Transverse colon (tissue), 4 donors: ENCODE measurements at regions not wholly inside any gene's neighbourhood (a gene's known extent, or its start where the extent isn't known, plus 50 kb on each side); places are given as distances from the start of the nearest gene placed in this dataset.

Experiments used
- DNase-seq: peaks from one replicate; pipeline ENCODE4 v3.0.0-alpha.2; 2019
- H3K27ac ChIP-seq, 4 donors: fragments of 200-600 bp; sonication (generic); 2 replicates each; pipeline ENCODE4 v1.5.1; 2016 to 2018; ENCODE audit warnings: inconsistent platforms in 4 of 4
- H3K27me3 ChIP-seq: fragments of 200-600 bp; sonication (generic); 2 replicates; pipeline ENCODE4 v1.5.1; 2017; ENCODE audit warnings: inconsistent platforms
- H3K36me3 ChIP-seq, 4 donors: fragments of 200-600 bp; sonication (generic); 2 replicates each; pipeline ENCODE4 v1.5.1; 2017 to 2019; ENCODE audit warnings: inconsistent platforms in 4 of 4
- H3K4me1 ChIP-seq, 4 donors: fragments of 200-600 bp; sonication (generic); 2 replicates each; pipeline ENCODE4 v1.5.1; 2017 to 2020; ENCODE audit warnings: inconsistent platforms in 4 of 4
- H3K4me3 ChIP-seq, 4 donors: fragments of 200-600 bp; sonication (generic); 1 replicate in 1 of 4; 2 replicates in 3 of 4; pipeline versions ENCODE4 v1.5.1 to v1.6.1; 2017 to 2019; ENCODE audit warnings: inconsistent platforms in 4 of 4
- H3K9me3 ChIP-seq, 2 donors: fragments of 200-600 bp; sonication (generic); 2 replicates each; pipeline ENCODE4 v1.5.1; 2017 to 2019; ENCODE audit warnings: inconsistent platforms in 2 of 2
- EP300 ChIP-seq: sonication (generic); formaldehyde crosslinking; IDR thresholded peaks from one replicate; pipeline ENCODE4 v1.6.1; 2017; ENCODE audit warnings: antibody characterized with exemption, low read depth
- POLR2A ChIP-seq: fragments of 450-650 bp; IDR thresholded peaks from one replicate; pipeline ENCODE4 v1.6.1; 2016; ENCODE audit warnings: antibody characterized with exemption, mild to moderate bottlenecking, moderate library complexity
- POLR2AphosphoS5 ChIP-seq, 3 donors: sonication (generic); formaldehyde crosslinking; IDR thresholded peaks; one replicate each; pipeline ENCODE4 v1.6.1; 2016; ENCODE audit warnings: antibody characterized with exemption in 3 of 3
- WGBS, 2 donors: methylation state at CpG; one replicate each; pipeline ENCODE4 v1.1.5; 2018; ENCODE audit warnings: low coverage in 1 of 2; 5-methylcytosine and 5-hydroxymethylcytosine counted together
- in situ Hi-C, 4 donors: fragments of 200-750 bp; cut with MboI; loops; one replicate each; pipeline versions ENCODE4 v1.15.0 to v1.15.1; 2017; ENCODE audit warnings: low sequenced_read_pairs in 3 of 4, low pct_ligation_motif_present in 1 of 4, low pct_unique_long_range_greater_than_20kb in 1 of 4
- intact Hi-C: fragments of 100-400 bp; cut with DNase I; formaldehyde crosslinking; loops from one replicate; pipeline ENCODE4 v1.15.1; 2023; ENCODE audit warnings: low total_unique reads
- small RNA-seq, 4 donors: library from RNA; depleted of rRNA; stranded (forward); fragments of <200 nt; gene quantifications; one replicate each; pipeline ENCODE3, GENCODE V24; 2016
- TF ChIP-seq, protein P1 (sequence below), 5 experiments: fragments of 200-600 bp in 3 of 5; fragments of 450-650 bp in 2 of 5; sonication (generic) in 3 of 5; IDR thresholded peaks; 1 replicate in 2 of 5; 2 replicates in 3 of 5; pipeline ENCODE4 v1.5.1; 2016 to 2017; ENCODE audit warnings: antibody characterized with exemption in 5 of 5, inconsistent platforms in 3 of 5, mild to moderate bottlenecking in 2 of 5, moderate library complexity in 1 of 5

GRCh38 chr22:25509374-25509791 is 55.1 kb upstream of the GRK3 start:
- Histone ChIP-seq H3K9me3 (no peaks in the 10 kb centered on the region), H3K4me3 (no peak overlapping the region), H3K36me3 (no peaks in the 10 kb centered on the region), H3K4me1 (no peaks in the 10 kb centered on the region), H3K27ac (peak overlapping the region in 1 of 4 donors; percentile 62), H3K27me3 (no peaks in the 10 kb centered on the region)
- TF ChIP-seq, protein P1, sequence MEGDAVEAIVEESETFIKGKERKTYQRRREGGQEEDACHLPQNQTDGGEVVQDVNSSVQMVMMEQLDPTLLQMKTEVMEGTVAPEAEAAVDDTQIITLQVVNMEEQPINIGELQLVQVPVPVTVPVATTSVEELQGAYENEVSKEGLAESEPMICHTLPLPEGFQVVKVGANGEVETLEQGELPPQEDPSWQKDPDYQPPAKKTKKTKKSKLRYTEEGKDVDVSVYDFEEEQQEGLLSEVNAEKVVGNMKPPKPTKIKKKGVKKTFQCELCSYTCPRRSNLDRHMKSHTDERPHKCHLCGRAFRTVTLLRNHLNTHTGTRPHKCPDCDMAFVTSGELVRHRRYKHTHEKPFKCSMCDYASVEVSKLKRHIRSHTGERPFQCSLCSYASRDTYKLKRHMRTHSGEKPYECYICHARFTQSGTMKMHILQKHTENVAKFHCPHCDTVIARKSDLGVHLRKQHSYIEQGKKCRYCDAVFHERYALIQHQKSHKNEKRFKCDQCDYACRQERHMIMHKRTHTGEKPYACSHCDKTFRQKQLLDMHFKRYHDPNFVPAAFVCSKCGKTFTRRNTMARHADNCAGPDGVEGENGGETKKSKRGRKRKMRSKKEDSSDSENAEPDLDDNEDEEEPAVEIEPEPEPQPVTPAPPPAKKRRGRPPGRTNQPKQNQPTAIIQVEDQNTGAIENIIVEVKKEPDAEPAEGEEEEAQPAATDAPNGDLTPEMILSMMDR (IDR thresholded peaks at IDR 0.05) = no peak
- TF ChIP-seq POLR2AphosphoS5 (IDR thresholded peaks at IDR 0.05) (peak in 2 of 3 donors; percentile 19 to 40), EP300 (no peak), POLR2A (no peak)
- intact Hi-C loops (no loop called here), in situ Hi-C loops (no loop called here)
- WGBS, 2 donors = 60 to 71% methylated on average over 4 to 5 of the region's 5 CpGs
- DNase-seq = no peak

DNA sequence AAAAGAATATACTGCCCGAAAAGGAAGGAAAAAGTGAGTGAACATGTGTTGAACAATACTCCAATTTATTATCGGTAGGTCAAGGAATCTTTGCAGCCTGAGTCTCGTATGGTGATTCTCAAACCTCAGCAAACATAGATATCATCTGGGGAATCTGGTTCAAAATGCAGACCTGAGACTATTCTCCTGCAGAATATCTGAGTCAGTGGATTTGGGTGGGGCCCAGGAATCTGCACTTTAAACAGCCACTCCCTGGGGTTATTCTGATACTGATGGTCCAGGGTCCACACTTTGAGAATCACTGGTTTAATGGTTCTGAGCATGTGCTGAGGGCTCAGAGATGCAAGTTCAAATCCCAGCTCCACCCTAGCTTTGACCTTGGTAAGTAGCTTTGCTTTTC is 53.6 kb upstream of the GRK3 start:
- Histone ChIP-seq H3K4me3 (no peak overlapping the region), H3K36me3 (no peaks in the 10 kb centered on the region), H3K4me1 (no peaks in the 10 kb centered on the region), H3K27me3 (no peaks in the 10 kb centered on the region), H3K9me3 (no peaks in the 10 kb centered on the region), H3K27ac (peak overlapping the region in 1 of 4 donors; percentile 62)
- in situ Hi-C loops = no loop called here
- WGBS, 2 donors = 67 to 72% methylated on average over 3 of the region's 3 CpGs
- intact Hi-C loops = no loop called here
- peak; percentile 28 for DNase-seq
- TF ChIP-seq, protein P1 (IDR thresholded peaks at IDR 0.05) = no peak
- TF ChIP-seq EP300 = no peak
- TF ChIP-seq POLR2AphosphoS5 (IDR thresholded peaks at IDR 0.05) = no peak
- TF ChIP-seq POLR2A = no peak

- no peaks in the 10 kb centered on the region for H3K4me1 ChIP-seq
- in situ Hi-C loops = no loop called here
- intact Hi-C loops = no loop called here
- H3K27ac ChIP-seq = no peak overlapping the region
- no peaks in the 10 kb centered on the region for H3K9me3 ChIP-seq
- 97% methylated on average over 3 of the region's 3 CpGs; no CpG with 5 or more reads in 1 of the 2 donors for WGBS, 2 donors
- TF ChIP-seq EP300 (no peak), POLR2A (no peak), POLR2AphosphoS5 (IDR thresholded peaks at IDR 0.05) (no peak)
- TF ChIP-seq, protein P1 (IDR thresholded peaks at IDR 0.05) = no peak
- H3K27me3 ChIP-seq = no peaks in the 10 kb centered on the region
- no peaks in the 10 kb centered on the region for H3K36me3 ChIP-seq
- no peak overlapping the region for H3K4me3 ChIP-seq
- no peak for DNase-seq
Observed at GRCh38 chr22:25511725-25512124, 52.8 kb upstream of the GRK3 start.

GRCh38 chr22:25514436-25515180 is 49.9 kb upstream of the GRK3 start:
- TF ChIP-seq, protein P1 (IDR thresholded peaks at IDR 0.05) = no peak
- TF ChIP-seq POLR2AphosphoS5 (IDR thresholded peaks at IDR 0.05) = no peak
- TF ChIP-seq POLR2A = no peak
- intact Hi-C loops (no loop called here), in situ Hi-C loops (no loop called here)
- Histone ChIP-seq H3K4me1 (no peaks in the 10 kb centered on the region), H3K9me3 (no peaks in the 10 kb centered on the region), H3K27me3 (no peaks in the 10 kb centered on the region), H3K36me3 (no peaks in the 10 kb centered on the region), H3K4me3 (no peak overlapping the region), H3K27ac (no peak overlapping the region)
- DNase-seq = no peak
- WGBS, 2 donors = 83 to 91% methylated on average over 11 to 13 of the region's 13 CpGs

Small RNA genes lying in the stretch of these regions (small RNA-seq; reads per million reads assigned to genes)
- 0 reads per million in 4 donors for gene IGLL3P
- gene MIR6817 = 0 to 0.28 (median 0) reads per million in 4 donors
